ENCODE measurements at regions not wholly inside any gene's neighbourhood (a gene's known extent, or its start where the extent isn't known, plus 50 kb on each side); places are given as distances from the start of the nearest gene placed in this dataset.

DNA sequence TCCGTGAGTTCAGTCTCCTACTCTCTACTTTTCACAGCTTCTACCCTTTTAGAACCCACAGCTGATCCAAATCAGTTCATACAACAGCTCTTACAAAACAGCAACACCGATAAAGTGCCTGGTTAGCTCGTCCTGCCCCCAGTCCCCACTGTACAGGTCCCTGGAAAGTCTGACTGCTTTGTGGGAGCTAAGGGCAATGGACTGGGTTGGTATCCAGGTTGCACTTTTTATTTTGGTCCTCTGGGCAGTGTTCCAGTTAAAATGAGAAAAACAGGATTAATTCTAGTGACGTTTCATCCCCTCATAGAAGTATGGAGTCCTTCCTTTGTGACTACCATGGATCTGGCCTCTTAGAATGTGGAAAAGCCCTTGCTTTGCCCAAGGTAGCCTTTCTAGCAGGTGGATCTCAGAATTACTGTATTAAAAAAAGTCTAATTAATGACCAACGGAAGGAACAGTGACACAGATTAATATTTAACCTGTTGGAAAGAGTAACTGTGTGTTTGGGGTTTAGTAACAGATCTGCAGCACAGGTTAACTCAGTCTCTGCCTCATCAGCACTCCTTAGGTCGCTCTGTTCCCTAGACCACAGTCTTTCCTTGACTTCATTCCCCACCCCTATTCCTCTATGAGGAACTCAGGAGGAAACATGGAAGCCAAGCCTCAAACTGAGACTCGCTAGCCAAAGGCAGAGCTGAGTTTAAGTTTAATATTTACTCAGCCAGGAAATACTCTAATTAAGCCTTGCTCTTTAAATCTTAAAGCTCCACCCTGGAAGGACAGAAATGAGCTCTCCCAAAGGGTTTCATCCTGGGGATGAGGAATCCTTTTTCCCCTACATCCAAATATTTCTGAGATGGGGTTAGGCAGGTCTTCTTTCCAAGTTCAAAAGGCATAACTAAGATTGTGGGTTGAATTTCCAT lies 52.8 kb upstream of the ITGA6 start:
- no peak for ATAC-seq

DNA sequence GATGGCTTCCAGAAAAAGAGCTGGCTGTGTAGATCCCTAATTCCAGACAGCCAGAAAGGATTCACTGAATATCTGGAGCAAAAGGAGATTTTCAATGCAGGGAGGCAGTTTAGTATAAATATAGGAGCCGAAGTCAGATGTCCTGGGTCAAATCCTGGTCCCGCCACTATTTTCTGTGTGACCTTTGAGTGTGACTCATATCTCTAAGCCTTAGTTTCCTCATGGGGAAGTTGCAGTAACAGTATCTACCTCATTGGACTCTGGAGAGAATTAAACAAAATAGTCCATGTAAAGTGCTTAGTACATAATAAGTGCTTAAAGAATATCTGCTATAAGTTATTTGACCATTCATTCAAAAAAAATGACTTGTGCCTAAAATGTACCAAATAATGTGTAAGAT lies 52.1 kb upstream of the ITGA6 start:
- TF ChIP-seq POLR2A (IDR thresholded peaks at IDR 0.05) (no peak), POLR2AphosphoS5 (IDR thresholded peaks at IDR 0.05) (no peak), EP300 (IDR thresholded peaks at IDR 0.05) (no peak)
- TF ChIP-seq, protein P1, sequence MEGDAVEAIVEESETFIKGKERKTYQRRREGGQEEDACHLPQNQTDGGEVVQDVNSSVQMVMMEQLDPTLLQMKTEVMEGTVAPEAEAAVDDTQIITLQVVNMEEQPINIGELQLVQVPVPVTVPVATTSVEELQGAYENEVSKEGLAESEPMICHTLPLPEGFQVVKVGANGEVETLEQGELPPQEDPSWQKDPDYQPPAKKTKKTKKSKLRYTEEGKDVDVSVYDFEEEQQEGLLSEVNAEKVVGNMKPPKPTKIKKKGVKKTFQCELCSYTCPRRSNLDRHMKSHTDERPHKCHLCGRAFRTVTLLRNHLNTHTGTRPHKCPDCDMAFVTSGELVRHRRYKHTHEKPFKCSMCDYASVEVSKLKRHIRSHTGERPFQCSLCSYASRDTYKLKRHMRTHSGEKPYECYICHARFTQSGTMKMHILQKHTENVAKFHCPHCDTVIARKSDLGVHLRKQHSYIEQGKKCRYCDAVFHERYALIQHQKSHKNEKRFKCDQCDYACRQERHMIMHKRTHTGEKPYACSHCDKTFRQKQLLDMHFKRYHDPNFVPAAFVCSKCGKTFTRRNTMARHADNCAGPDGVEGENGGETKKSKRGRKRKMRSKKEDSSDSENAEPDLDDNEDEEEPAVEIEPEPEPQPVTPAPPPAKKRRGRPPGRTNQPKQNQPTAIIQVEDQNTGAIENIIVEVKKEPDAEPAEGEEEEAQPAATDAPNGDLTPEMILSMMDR (IDR thresholded peaks at IDR 0.05), result no peak
- H3K27ac ChIP-seq, result no peak overlapping the region
- H3K4me1 ChIP-seq, result no peaks in the 10 kb centered on the region
- no peak for ATAC-seq
- peaks cover 0 to 6% (median 0%) of the 10 kb centered on the region in 3 donors for H3K9me3 ChIP-seq
- no peaks in the 10 kb centered on the region for H3K36me3 ChIP-seq
- no peak overlapping the region for H3K4me3 ChIP-seq
- H3K27me3 ChIP-seq, result no peaks in the 10 kb centered on the region
- WGBS, 2 donors (ENCODE audit: low coverage in 1 of 2), result 54% methylated on average over 2 of the region's 2 CpGs; no CpG with 5 or more reads in 1 of the 2 donors

More for the DNA sequence above, 52.8 kb upstream of the ITGA6 start:
- Histone ChIP-seq H3K9me3 (peaks cover 0 to 8% (median 0%) of the 10 kb centered on the region in 3 donors), H3K4me1 (no peaks in the 10 kb centered on the region), H3K27me3 (no peaks in the 10 kb centered on the region), H3K36me3 (no peaks in the 10 kb centered on the region), H3K27ac (no peak overlapping the region), H3K4me3 (no peak overlapping the region)
- TF ChIP-seq POLR2A (IDR thresholded peaks at IDR 0.05) (no peak), EP300 (IDR thresholded peaks at IDR 0.05) (no peak), POLR2AphosphoS5 (IDR thresholded peaks at IDR 0.05) (no peak)
- TF ChIP-seq, protein P1 (IDR thresholded peaks at IDR 0.05), result no peak
- 74 to 86% methylated on average over 4 to 7 of the region's 7 CpGs for WGBS, 2 donors (ENCODE audit: low coverage in 1 of 2)

DNA sequence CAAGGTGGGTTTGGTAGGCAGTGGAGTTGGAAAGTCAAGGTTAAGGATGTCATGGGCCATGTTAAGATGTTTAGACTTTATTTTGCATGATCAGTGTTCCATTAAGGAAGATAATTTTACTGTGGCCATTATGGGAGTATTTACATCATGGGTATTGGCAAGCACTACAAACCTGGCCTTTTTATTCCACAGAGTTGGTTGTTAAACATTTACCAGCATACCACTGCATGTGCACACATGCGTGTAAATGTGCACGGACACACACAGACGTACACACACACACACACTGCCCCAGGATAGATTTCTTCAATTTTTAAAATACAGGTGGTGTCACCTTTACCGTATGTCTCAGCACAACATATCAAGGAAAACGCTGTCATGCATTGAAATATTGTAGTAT lies 51.4 kb upstream of the ITGA6 start:
- peaks cover 0 to 6% (median 0%) of the 10 kb centered on the region in 3 donors for H3K9me3 ChIP-seq
- H3K36me3 ChIP-seq, result no peaks in the 10 kb centered on the region
- 75 to 96% methylated on average over 5 of the region's 5 CpGs for WGBS, 2 donors (ENCODE audit: low coverage in 1 of 2)
- no peaks in the 10 kb centered on the region for H3K4me1 ChIP-seq
- no peaks in the 10 kb centered on the region for H3K27me3 ChIP-seq
- H3K27ac ChIP-seq, result no peak overlapping the region
- ATAC-seq, result no peak
- no peak for TF ChIP-seq POLR2AphosphoS5 (IDR thresholded peaks at IDR 0.05)
- TF ChIP-seq EP300 (IDR thresholded peaks at IDR 0.05), result no peak
- no peak for TF ChIP-seq POLR2A (IDR thresholded peaks at IDR 0.05)
- TF ChIP-seq, protein P1 (IDR thresholded peaks at IDR 0.05), result no peak
- no peak overlapping the region for H3K4me3 ChIP-seq

DNA sequence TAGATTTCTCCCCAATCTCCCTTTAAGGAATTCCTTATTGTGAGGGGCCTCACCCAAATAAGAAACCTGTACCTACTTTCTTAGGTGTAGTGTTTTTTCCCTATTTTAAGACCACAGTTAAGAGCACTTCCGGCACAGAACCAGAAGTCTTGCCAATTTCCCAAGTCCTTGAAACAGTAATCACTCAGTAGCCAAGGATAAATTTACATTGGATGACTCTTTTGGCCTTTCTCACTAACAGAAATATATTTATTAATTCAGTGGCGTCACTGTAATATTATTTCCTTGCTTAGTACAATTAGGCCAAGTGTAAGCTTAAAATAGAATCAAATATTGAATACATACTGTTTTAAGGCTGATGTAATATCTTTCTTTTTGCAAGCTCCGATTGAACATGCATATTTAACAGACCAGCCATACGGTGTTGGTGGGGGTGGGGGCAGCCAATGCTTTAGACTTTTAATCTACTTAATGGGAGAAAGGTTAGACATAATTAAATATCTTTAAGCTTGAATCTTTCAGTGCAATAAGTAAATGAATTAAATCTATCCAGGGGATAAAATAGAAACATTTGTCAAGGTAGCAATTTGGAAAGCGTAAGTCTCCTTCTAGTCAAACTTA lies 50.8 kb upstream of the ITGA6 start:
- H3K27ac ChIP-seq, result no peak overlapping the region
- H3K4me3 ChIP-seq, result no peak overlapping the region
- ATAC-seq, result no peak
- H3K9me3 ChIP-seq, result peaks cover 0 to 6% (median 0%) of the 10 kb centered on the region in 3 donors
- no peaks in the 10 kb centered on the region for H3K27me3 ChIP-seq
- H3K4me1 ChIP-seq, result no peaks in the 10 kb centered on the region
- 30 to 34% methylated on average over 5 of the region's 5 CpGs for WGBS, 2 donors (ENCODE audit: low coverage in 1 of 2)
- TF ChIP-seq POLR2AphosphoS5 (IDR thresholded peaks at IDR 0.05), result no peak
- no peak for TF ChIP-seq POLR2A (IDR thresholded peaks at IDR 0.05)
- TF ChIP-seq EP300 (IDR thresholded peaks at IDR 0.05), result no peak
- TF ChIP-seq, protein P1 (IDR thresholded peaks at IDR 0.05), result no peak
- no peaks in the 10 kb centered on the region for H3K36me3 ChIP-seq
